Keratinocyte (primary cell): ENCODE measurements at regions not wholly inside any gene's neighbourhood (a gene's known extent, or its start where the extent isn't known, plus 50 kb on each side); places are given as distances from the start of the nearest gene placed in this dataset.

Experiments used
- DNase-seq: peaks from one replicate; pipeline ENCODE4 v3.0.0-alpha.2; 2011; ENCODE audit warnings: low read depth, missing footprints, low spot score
- FAIRE-seq: peaks from 2 replicates; lab custom pipeline; 2011; peaks lifted over from hg19 to GRCh38; lab: Jason Lieb, UNC
- H2AFZ ChIP-seq: 2 replicates; pipeline ENCODE4 v1.6.0; 2012; ENCODE audit warnings: low read length, control low read depth, inconsistent platforms; ENCODE audit not compliant: control insufficient read depth
- H3K27ac ChIP-seq: 2 replicates; pipeline ENCODE4 v1.5.1; 2011; ENCODE audit warnings: low read length; ENCODE audit not compliant: control insufficient read depth, insufficient read depth
- H3K27me3 ChIP-seq: 3 replicates; pipeline ENCODE4 v1.6.0; 2011; ENCODE audit warnings: low read length; ENCODE audit not compliant: control insufficient read depth, insufficient read depth; ENCODE audit errors: extremely low read depth
- H3K36me3 ChIP-seq, 2 experiments: 2 replicates in 1 of 2; 3 replicates in 1 of 2; pipeline ENCODE4 v1.5.1; 2011; ENCODE audit warnings: low read length in 2 of 2, mild to moderate bottlenecking in 1 of 2; ENCODE audit not compliant: control insufficient read depth in 2 of 2, insufficient read depth in 2 of 2; ENCODE audit errors: extremely low read depth in 1 of 2
- H3K4me1 ChIP-seq: 3 replicates; pipeline ENCODE4 v1.5.1; 2011; ENCODE audit warnings: low read length; ENCODE audit not compliant: control insufficient read depth, insufficient read depth; ENCODE audit errors: extremely low read depth
- H3K4me2 ChIP-seq: 3 replicates; pipeline ENCODE4 v1.6.0; 2011; ENCODE audit warnings: low read depth, low read length; ENCODE audit not compliant: control insufficient read depth, insufficient read depth; ENCODE audit errors: extremely low read depth
- H3K4me3 ChIP-seq, 3 experiments: fragments of 200-600 bp in 1 of 3; sonication (generic) in 1 of 3; 2 replicates in 2 of 3; 3 replicates in 1 of 3; pipeline ENCODE4 v1.5.1; 2011 to 2016; ENCODE audit warnings: low read length in 3 of 3, mild to moderate bottlenecking in 3 of 3, control low read depth in 2 of 3, inconsistent platforms in 1 of 3, low read depth in 1 of 3, mixed read lengths in 1 of 3, mixed run types in 1 of 3, moderate library complexity in 1 of 3; ENCODE audit not compliant: control insufficient read depth in 2 of 3, insufficient read depth in 2 of 3; ENCODE audit errors: extremely low read depth in 1 of 3
- H3K79me2 ChIP-seq: 2 replicates; pipeline ENCODE4 v1.6.0; 2012; ENCODE audit warnings: low read length; ENCODE audit not compliant: control insufficient read depth, insufficient read depth
- H3K9ac ChIP-seq: 3 replicates; pipeline ENCODE4 v1.6.0; 2011; ENCODE audit warnings: low read length; ENCODE audit not compliant: control insufficient read depth, insufficient read depth; ENCODE audit errors: extremely low read depth
- H3K9me1 ChIP-seq: 3 replicates; pipeline ENCODE4 v1.6.0; 2011; ENCODE audit warnings: low read length; ENCODE audit not compliant: control insufficient read depth, insufficient read depth; ENCODE audit errors: extremely low read depth
- H3K9me3 ChIP-seq: 2 replicates; pipeline ENCODE4 v1.5.1; 2012; ENCODE audit warnings: low read depth, low read length; ENCODE audit not compliant: control insufficient read depth
- H4K20me1 ChIP-seq: 3 replicates; pipeline ENCODE4 v1.6.0; 2011; ENCODE audit warnings: low read length; ENCODE audit not compliant: control insufficient read depth, insufficient read depth; ENCODE audit errors: extremely low read depth
- EZH2 ChIP-seq: IDR thresholded peaks from one replicate; pipeline ENCODE4 v1.6.1; 2012; ENCODE audit warnings: inconsistent platforms, mild to moderate bottlenecking, low read length, moderate library complexity
- dilution Hi-C: fragments of 300-500 bp; cut with MboI; formaldehyde crosslinking; loops from one replicate; pipeline ENCODE4 v1.7.0; 2020; ENCODE audit warnings: low sequenced_read_pairs; ENCODE audit not compliant: extremely low pct_ligation_motif_present
- TF ChIP-seq, protein P1 (sequence below), 3 experiments: IDR thresholded peaks in 1 of 3; conservative IDR thresholded peaks in 1 of 3; optimal IDR thresholded peaks in 1 of 3; 2 replicates in 2 of 3; 3 replicates in 1 of 3; pipeline versions ENCODE3 to v1.5.1; 2011; ENCODE audit warnings: low read length in 3 of 3, mild to moderate bottlenecking in 3 of 3, moderate library complexity in 2 of 3, control low read depth in 1 of 3, inconsistent platforms in 1 of 3; ENCODE audit not compliant: insufficient read depth in 2 of 3; ENCODE audit errors: extremely low read depth in 1 of 3

DNA sequence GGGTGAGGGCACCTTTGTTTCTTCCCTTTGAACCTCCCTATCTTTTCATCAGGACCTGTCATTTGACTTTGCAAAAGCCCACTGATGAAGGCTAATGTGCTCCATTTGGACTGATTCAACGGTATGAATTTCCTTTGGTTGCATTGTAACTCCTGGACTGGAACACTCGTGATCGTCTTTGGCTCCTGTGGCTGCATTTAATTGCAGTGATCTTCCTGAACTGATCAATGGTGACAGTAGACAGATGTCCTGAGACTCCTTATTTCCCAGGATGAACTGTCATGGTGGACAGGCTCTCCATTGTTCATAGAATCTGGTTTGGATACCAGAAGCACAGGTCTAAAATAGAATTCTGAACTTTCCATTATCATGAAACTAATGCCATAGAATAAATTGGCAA lies 224.8 kb upstream of the GAP43 start:
- no peak for FAIRE-seq
- no peaks in the 10 kb centered on the region for H3K79me2 ChIP-seq
- H3K4me1 ChIP-seq: no peaks in the 10 kb centered on the region
- no peaks in the 10 kb centered on the region for H3K27me3 ChIP-seq
- H3K9me1 ChIP-seq: no peaks in the 10 kb centered on the region
- H3K9me3 ChIP-seq: no peaks in the 10 kb centered on the region
- no peak overlapping the region for H3K27ac ChIP-seq
- no peak for TF ChIP-seq EZH2
- TF ChIP-seq, protein P1, sequence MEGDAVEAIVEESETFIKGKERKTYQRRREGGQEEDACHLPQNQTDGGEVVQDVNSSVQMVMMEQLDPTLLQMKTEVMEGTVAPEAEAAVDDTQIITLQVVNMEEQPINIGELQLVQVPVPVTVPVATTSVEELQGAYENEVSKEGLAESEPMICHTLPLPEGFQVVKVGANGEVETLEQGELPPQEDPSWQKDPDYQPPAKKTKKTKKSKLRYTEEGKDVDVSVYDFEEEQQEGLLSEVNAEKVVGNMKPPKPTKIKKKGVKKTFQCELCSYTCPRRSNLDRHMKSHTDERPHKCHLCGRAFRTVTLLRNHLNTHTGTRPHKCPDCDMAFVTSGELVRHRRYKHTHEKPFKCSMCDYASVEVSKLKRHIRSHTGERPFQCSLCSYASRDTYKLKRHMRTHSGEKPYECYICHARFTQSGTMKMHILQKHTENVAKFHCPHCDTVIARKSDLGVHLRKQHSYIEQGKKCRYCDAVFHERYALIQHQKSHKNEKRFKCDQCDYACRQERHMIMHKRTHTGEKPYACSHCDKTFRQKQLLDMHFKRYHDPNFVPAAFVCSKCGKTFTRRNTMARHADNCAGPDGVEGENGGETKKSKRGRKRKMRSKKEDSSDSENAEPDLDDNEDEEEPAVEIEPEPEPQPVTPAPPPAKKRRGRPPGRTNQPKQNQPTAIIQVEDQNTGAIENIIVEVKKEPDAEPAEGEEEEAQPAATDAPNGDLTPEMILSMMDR (optimal IDR thresholded peaks at IDR 0.05 in 1 of 3, IDR thresholded peaks at IDR 0.05 in 1 of 3, conservative IDR thresholded peaks at IDR 0.05 in 1 of 3; ENCODE audit: extremely low read depth in 1 of 3, insufficient read depth in 2 of 3, low read length in 3 of 3): no peak
- no peak overlapping the region for H3K4me2 ChIP-seq
- no peak overlapping the region for H3K9ac ChIP-seq
- no peak for DNase-seq
- no peaks in the 10 kb centered on the region for H3K36me3 ChIP-seq
- dilution Hi-C loops: no loop called here
- H3K4me3 ChIP-seq: no peak overlapping the region
- no peaks in the 10 kb centered on the region for H4K20me1 ChIP-seq
- no peak overlapping the region for H2AFZ ChIP-seq

DNA sequence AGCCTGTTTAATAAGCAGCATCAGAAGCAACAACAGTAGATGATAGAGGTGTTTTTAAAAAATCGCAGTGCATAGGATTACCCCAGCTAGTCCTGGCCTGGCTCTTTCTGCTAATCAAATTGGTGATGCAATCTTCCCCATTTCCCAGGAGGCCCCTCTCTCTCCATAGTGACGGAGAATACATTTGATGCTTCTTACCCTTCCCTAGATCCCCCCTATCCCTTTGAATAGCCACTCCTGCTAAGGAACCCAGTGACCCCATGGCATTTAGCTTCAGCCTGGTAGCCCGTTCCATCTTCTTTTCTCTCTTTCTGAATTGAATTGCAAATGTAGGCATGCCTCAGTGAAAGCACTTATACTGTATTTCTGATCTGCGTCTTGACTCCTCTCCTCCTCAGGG lies 223.6 kb upstream of the GAP43 start:
- FAIRE-seq (no peak), DNase-seq (no peak)
- no peaks in the 10 kb centered on the region for H3K27me3 ChIP-seq
- no peaks in the 10 kb centered on the region for H3K9me1 ChIP-seq
- no peak overlapping the region for H2AFZ ChIP-seq
- no peaks in the 10 kb centered on the region for H3K9me3 ChIP-seq
- dilution Hi-C loops: no loop called here
- no peak overlapping the region for H3K9ac ChIP-seq
- no peak overlapping the region for H3K27ac ChIP-seq
- no peaks in the 10 kb centered on the region for H4K20me1 ChIP-seq
- H3K4me1 ChIP-seq: no peaks in the 10 kb centered on the region
- no peaks in the 10 kb centered on the region for H3K79me2 ChIP-seq
- no peak overlapping the region for H3K4me2 ChIP-seq
- no peak for TF ChIP-seq EZH2
- TF ChIP-seq, protein P1 (optimal IDR thresholded peaks at IDR 0.05 in 1 of 3, IDR thresholded peaks at IDR 0.05 in 1 of 3, conservative IDR thresholded peaks at IDR 0.05 in 1 of 3; ENCODE audit: extremely low read depth in 1 of 3, insufficient read depth in 2 of 3, low read length in 3 of 3): no peak
- H3K36me3 ChIP-seq: no peaks in the 10 kb centered on the region
- no peak overlapping the region for H3K4me3 ChIP-seq
